ENCODE measurements at regions not wholly inside any gene's neighbourhood (a gene's known extent, or its start where the extent isn't known, plus 50 kb on each side); places are given as distances from the start of the nearest gene placed in this dataset.

GRCh38 chr16:62899737-62900136, 863.5 kb upstream of the CDH8 start:
- TF ChIP-seq CTCF (IDR thresholded peaks at IDR 0.05) = no peak

GRCh38 chr16:62889097-62889496, 852.9 kb upstream of the CDH8 start:
- Histone ChIP-seq H3K9ac (ENCODE audit: low read depth in 2 of 2, low read length in 2 of 2) (no peak overlapping the region), H3K9me3 (no peaks in the 10 kb centered on the region), H3K4me1 (no peaks in the 10 kb centered on the region), H3K27ac (no peak overlapping the region), H3K27me3 (no peaks in the 10 kb centered on the region), H3K36me3 (no peaks in the 10 kb centered on the region), H3K4me3 (no peak overlapping the region)
- no peak for DNase-seq
- no peak for TF ChIP-seq CTCF (IDR thresholded peaks at IDR 0.05)
- intact Hi-C loops (cut with DNase I) = no loop called here

More at GRCh38 chr16:62899737-62900136, 863.5 kb upstream of the CDH8 start:
- H3K36me3 ChIP-seq = no peaks in the 10 kb centered on the region
- H3K27ac ChIP-seq = no peak overlapping the region
- no peak for DNase-seq
- no peak overlapping the region for H3K4me3 ChIP-seq
- H3K9ac ChIP-seq (ENCODE audit: low read depth in 2 of 2, low read length in 2 of 2) = no peak overlapping the region
- H3K4me1 ChIP-seq = no peaks in the 10 kb centered on the region
- intact Hi-C loops (cut with DNase I) = no loop called here
- no peaks in the 10 kb centered on the region for H3K9me3 ChIP-seq
- no peaks in the 10 kb centered on the region for H3K27me3 ChIP-seq

- no peak overlapping the region for H3K27ac ChIP-seq
- no peak overlapping the region for H3K4me3 ChIP-seq
- intact Hi-C loops (cut with DNase I) = no loop called here
- no peaks in the 10 kb centered on the region for H3K9me3 ChIP-seq
- no peak for DNase-seq
- H3K4me1 ChIP-seq = no peaks in the 10 kb centered on the region
- H3K9ac ChIP-seq (ENCODE audit: low read depth in 2 of 2, low read length in 2 of 2) = no peak overlapping the region
- H3K27me3 ChIP-seq = no peaks in the 10 kb centered on the region
- TF ChIP-seq CTCF (IDR thresholded peaks at IDR 0.05) = no peak
- H3K36me3 ChIP-seq = no peaks in the 10 kb centered on the region
These were observed 847.3 kb upstream of the CDH8 start for GRCh38 chr16:62883509-62883908.

GRCh38 chr16:62882552-62883221, 846.4 kb upstream of the CDH8 start:
- intact Hi-C loops (cut with DNase I) = no loop called here
- no peak overlapping the region for H3K4me3 ChIP-seq
- no peak for TF ChIP-seq CTCF (IDR thresholded peaks at IDR 0.05)
- H3K9ac ChIP-seq (ENCODE audit: low read depth in 2 of 2, low read length in 2 of 2) = no peak overlapping the region
- H3K9me3 ChIP-seq = no peaks in the 10 kb centered on the region
- no peaks in the 10 kb centered on the region for H3K4me1 ChIP-seq
- no peak overlapping the region for H3K27ac ChIP-seq
- H3K36me3 ChIP-seq = no peaks in the 10 kb centered on the region
- no peaks in the 10 kb centered on the region for H3K27me3 ChIP-seq
- no peak for DNase-seq

- H3K27ac ChIP-seq = no peak overlapping the region
- no peaks in the 10 kb centered on the region for H3K9me3 ChIP-seq
- H3K27me3 ChIP-seq = no peaks in the 10 kb centered on the region
- no peak overlapping the region for H3K9ac ChIP-seq (ENCODE audit: low read depth in 2 of 2, low read length in 2 of 2)
- no peak for TF ChIP-seq CTCF (IDR thresholded peaks at IDR 0.05)
- intact Hi-C loops (cut with DNase I) = no loop called here
- H3K4me3 ChIP-seq = no peak overlapping the region
- H3K36me3 ChIP-seq = no peaks in the 10 kb centered on the region
- no peaks in the 10 kb centered on the region for H3K4me1 ChIP-seq
- no peak for DNase-seq
These were observed 839.9 kb upstream of the CDH8 start for GRCh38 chr16:62876133-62876532.

All from colonic mucosa (tissue), 4 donors.